HEK293 (cell line): ENCODE measurements at regions not wholly inside any gene's neighbourhood (a gene's known extent, or its start where the extent isn't known, plus 50 kb on each side); places are given as distances from the start of the nearest gene placed in this dataset.

Experiments used
- CTCF ChIA-PET: fragments of 350-600 bp; formaldehyde crosslinking; extraction: SDS; loops from one replicate; lab custom pipeline; 2021; ENCODE audit warnings: antibody characterized with exemption; lab: Yijun Ruan, JAX
- POLR2A ChIA-PET: fragments of 300-600 bp; formaldehyde crosslinking; extraction: SDS; loops from one replicate; lab custom pipeline; 2020; ENCODE audit warnings: antibody characterized with exemption, inconsistent platforms; lab: Yijun Ruan, JAX
- H3K27ac ChIP-seq: fragments of 200-500 bp; sonication (Bioruptor generic); 2 replicates; pipeline ENCODE4 v1.5.1; 2014; ENCODE audit warnings: low read depth, low read length, control low read depth, inconsistent platforms; ENCODE audit errors: extremely low read depth
- H3K36me3 ChIP-seq, 2 experiments: fragments of 200-500 bp in 1 of 2; sonication (Bioruptor generic) in 1 of 2; 1 replicate in 1 of 2; 2 replicates in 1 of 2; pipeline ENCODE4 v1.5.1; 2014 to 2017; ENCODE audit warnings: inconsistent platforms in 2 of 2, low read length in 2 of 2; ENCODE audit not compliant: control insufficient read depth in 2 of 2, insufficient read depth in 1 of 2
- H3K4me1 ChIP-seq: fragments of 200-500 bp; sonication (Bioruptor generic); 2 replicates; pipeline ENCODE4 v1.5.1; 2014; ENCODE audit warnings: mild to moderate bottlenecking, low read length, inconsistent platforms; ENCODE audit not compliant: control insufficient read depth, insufficient read depth
- H3K4me3 ChIP-seq: 2 replicates; pipeline ENCODE4 v1.5.1; 2011; ENCODE audit warnings: low read depth, mild to moderate bottlenecking, control low read depth, low read length, moderate library complexity
- H3K9me3 ChIP-seq: fragments of 200-500 bp; sonication (Bioruptor generic); 2 replicates; pipeline ENCODE4 v1.5.1; 2014; ENCODE audit warnings: low read depth, low read length, inconsistent platforms; ENCODE audit not compliant: control insufficient read depth, insufficient read depth
- GFI1B ChIP-seq: fragments of 450-650 bp; formaldehyde crosslinking; IDR thresholded peaks from 2 replicates; pipeline ENCODE4 v1.5.1; 2016; ENCODE audit warnings: missing biosample characterization, missing genetic modification characterization
- GLIS2 ChIP-seq: fragments of 450-650 bp; formaldehyde crosslinking; IDR thresholded peaks from 2 replicates; pipeline ENCODE4 v1.5.1; 2016; ENCODE audit warnings: missing biosample characterization, missing genetic modification characterization
- HOXD13 ChIP-seq: sonication (generic); formaldehyde crosslinking; IDR thresholded peaks from 2 replicates; pipeline ENCODE4 v1.8.0; 2022; ENCODE audit warnings: missing genetic modification reagents, borderline replicate concordance
- REPIN1 ChIP-seq: fragments of 450-650 bp; formaldehyde crosslinking; IDR thresholded peaks from 2 replicates; pipeline ENCODE4 v1.5.1; 2017; ENCODE audit warnings: missing biosample characterization, missing genetic modification characterization, low read depth
- SP7 ChIP-seq: fragments of 450-650 bp; formaldehyde crosslinking; IDR thresholded peaks from 2 replicates; pipeline ENCODE4 v1.5.1; 2016; ENCODE audit warnings: missing biosample characterization, missing genetic modification characterization
- ZFHX2 ChIP-seq: fragments of 450-650 bp; formaldehyde crosslinking; conservative IDR thresholded peaks from 2 replicates; pipeline ENCODE4 v1.5.1; 2016; ENCODE audit warnings: missing biosample characterization, missing genetic modification characterization
- ZNF16 ChIP-seq: fragments of 450-650 bp; formaldehyde crosslinking; IDR thresholded peaks from 2 replicates; pipeline ENCODE4 v1.5.1; 2016; ENCODE audit warnings: low read depth, missing biosample characterization, missing genetic modification characterization
- ZNF174 ChIP-seq: fragments of 450-650 bp; formaldehyde crosslinking; IDR thresholded peaks from 2 replicates; pipeline ENCODE4 v1.5.0; 2017; ENCODE audit warnings: missing biosample characterization, mild to moderate bottlenecking, missing genetic modification characterization
- ZNF2 ChIP-seq: fragments of 450-650 bp; formaldehyde crosslinking; IDR thresholded peaks from 2 replicates; pipeline ENCODE4 v1.5.1; 2016; ENCODE audit warnings: missing biosample characterization, missing genetic modification characterization
- ZNF202 ChIP-seq: fragments of 450-650 bp; formaldehyde crosslinking; IDR thresholded peaks from 2 replicates; pipeline ENCODE4 v1.5.1; 2016; ENCODE audit warnings: missing biosample characterization, missing genetic modification characterization, borderline replicate concordance
- ZNF416 ChIP-seq: fragments of 450-650 bp; formaldehyde crosslinking; IDR thresholded peaks from 2 replicates; pipeline ENCODE4 v1.5.1; 2016; ENCODE audit warnings: missing biosample characterization, missing genetic modification characterization
- ZNF549 ChIP-seq: fragments of 450-650 bp; IDR thresholded peaks from 2 replicates; pipeline ENCODE4 v1.5.1; 2018; ENCODE audit warnings: missing biosample characterization, missing genetic modification characterization, mild to moderate bottlenecking, inconsistent platforms, moderate library complexity
- ZNF561 ChIP-seq: fragments of 450-650 bp; IDR thresholded peaks from 2 replicates; pipeline ENCODE4 v1.5.1; 2018; ENCODE audit warnings: missing biosample characterization, missing genetic modification characterization, borderline replicate concordance
- ZNF585B ChIP-seq: fragments of 450-650 bp; formaldehyde crosslinking; IDR thresholded peaks from 2 replicates; pipeline ENCODE4 v1.5.1; 2016; ENCODE audit warnings: missing biosample characterization, missing genetic modification characterization
- ZNF624 ChIP-seq: fragments of 450-650 bp; formaldehyde crosslinking; IDR thresholded peaks from 2 replicates; pipeline ENCODE4 v1.5.1; 2017; ENCODE audit warnings: missing biosample characterization, missing genetic modification characterization
- ZNF707 ChIP-seq: fragments of 450-650 bp; formaldehyde crosslinking; IDR thresholded peaks from 2 replicates; pipeline ENCODE4 v1.5.1; 2016; ENCODE audit warnings: missing biosample characterization, missing genetic modification characterization
- ZNF768 ChIP-seq: fragments of 450-650 bp; formaldehyde crosslinking; IDR thresholded peaks from 2 replicates; pipeline ENCODE4 v1.5.1; 2018; ENCODE audit warnings: missing biosample characterization, mild to moderate bottlenecking, missing genetic modification characterization
- TF ChIP-seq, protein P1 (sequence below): fragments of 450-650 bp; formaldehyde crosslinking; IDR thresholded peaks from 2 replicates; pipeline ENCODE4 v1.5.1; 2017; ENCODE audit warnings: missing biosample characterization, missing genetic modification characterization
- TF ChIP-seq, protein P2 (sequence below): fragments of 450-650 bp; formaldehyde crosslinking; IDR thresholded peaks from 2 replicates; pipeline ENCODE4 v1.5.1; 2016; ENCODE audit warnings: missing biosample characterization, missing genetic modification characterization
- TF ChIP-seq, protein P3 (sequence below): fragments of 450-650 bp; formaldehyde crosslinking; IDR thresholded peaks from 2 replicates; pipeline ENCODE4 v1.5.1; 2016; ENCODE audit warnings: missing biosample characterization, missing genetic modification characterization
- TF ChIP-seq, protein P4 (sequence below): fragments of 450-650 bp; formaldehyde crosslinking; IDR thresholded peaks from 2 replicates; pipeline ENCODE4 v1.5.1; 2016; ENCODE audit warnings: missing biosample characterization, missing genetic modification characterization, low read depth
- TF ChIP-seq, protein P5 (sequence below): fragments of 450-650 bp; formaldehyde crosslinking; IDR thresholded peaks from 2 replicates; pipeline ENCODE4 v1.5.0; 2017; ENCODE audit warnings: missing biosample characterization, missing genetic modification characterization, borderline replicate concordance
- TF ChIP-seq, protein P6 (sequence below): fragments of 450-650 bp; formaldehyde crosslinking; IDR thresholded peaks from 2 replicates; pipeline ENCODE4 v1.5.1; 2016; ENCODE audit warnings: missing biosample characterization, missing genetic modification characterization

DNA sequence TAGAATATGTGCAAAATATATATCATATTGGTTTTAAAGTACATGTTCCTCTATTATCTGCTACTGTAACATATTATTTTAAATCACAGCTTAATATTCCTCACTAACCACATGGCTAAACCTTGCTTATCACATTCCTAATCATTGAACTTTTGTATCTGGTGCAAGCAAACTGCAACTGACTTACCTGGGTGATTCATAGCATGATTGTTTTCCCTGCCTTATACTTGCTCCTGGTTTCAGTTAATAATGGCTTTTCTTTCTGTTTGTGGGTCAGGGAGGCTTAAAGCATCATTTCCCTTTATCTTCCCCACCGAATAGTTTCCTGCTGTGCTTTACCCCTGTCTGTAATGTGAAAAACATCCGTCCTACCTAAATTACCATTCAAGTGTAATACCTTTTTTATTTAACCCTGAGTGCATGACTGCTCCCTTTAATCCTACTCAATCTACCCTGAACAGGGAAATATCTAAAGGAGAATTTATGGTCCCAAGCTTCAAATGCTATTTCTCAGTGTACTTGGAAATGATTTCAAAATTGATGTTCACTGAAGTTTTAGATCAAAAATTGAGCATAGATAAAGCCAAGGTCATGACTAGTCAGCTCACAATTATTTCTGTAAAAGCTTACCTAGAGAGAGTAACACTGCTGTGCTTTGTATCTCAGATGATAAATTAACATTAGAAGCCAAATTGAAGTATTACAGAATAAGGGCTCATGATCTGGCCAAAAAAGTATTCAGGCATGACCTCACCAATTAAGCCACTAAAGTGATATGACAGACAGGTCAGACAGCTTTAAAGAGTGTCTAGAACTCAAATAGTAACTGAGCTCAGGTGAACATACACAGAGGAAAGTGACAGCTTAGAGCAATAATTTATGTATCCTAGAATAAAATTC, 507.1 kb downstream of the BRINP3 start:
- ChIA-PET POLR2A (no interaction called here), CTCF (no interaction called here)
- no peaks in the 10 kb centered on the region for H3K9me3 ChIP-seq
- no peaks in the 10 kb centered on the region for H3K4me1 ChIP-seq
- TF ChIP-seq ZNF585B (tag by site-specific recombination): no peak
- TF ChIP-seq, protein P1, sequence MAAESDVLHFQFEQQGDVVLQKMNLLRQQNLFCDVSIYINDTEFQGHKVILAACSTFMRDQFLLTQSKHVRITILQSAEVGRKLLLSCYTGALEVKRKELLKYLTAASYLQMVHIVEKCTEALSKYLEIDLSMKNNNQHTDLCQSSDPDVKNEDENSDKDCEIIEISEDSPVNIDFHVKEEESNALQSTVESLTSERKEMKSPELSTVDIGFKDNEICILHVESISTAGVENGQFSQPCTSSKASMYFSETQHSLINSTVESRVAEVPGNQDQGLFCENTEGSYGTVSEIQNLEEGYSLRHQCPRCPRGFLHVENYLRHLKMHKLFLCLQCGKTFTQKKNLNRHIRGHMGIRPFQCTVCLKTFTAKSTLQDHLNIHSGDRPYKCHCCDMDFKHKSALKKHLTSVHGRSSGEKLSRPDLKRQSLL (tag by site-specific recombination): no peak
- TF ChIP-seq ZNF549 (tag by site-specific recombination): no peak
- no peak for TF ChIP-seq REPIN1 (tag by site-specific recombination)
- H3K36me3 ChIP-seq: no peaks in the 10 kb centered on the region
- H3K27ac ChIP-seq: no peak overlapping the region
- H3K4me3 ChIP-seq: no peak overlapping the region

DNA sequence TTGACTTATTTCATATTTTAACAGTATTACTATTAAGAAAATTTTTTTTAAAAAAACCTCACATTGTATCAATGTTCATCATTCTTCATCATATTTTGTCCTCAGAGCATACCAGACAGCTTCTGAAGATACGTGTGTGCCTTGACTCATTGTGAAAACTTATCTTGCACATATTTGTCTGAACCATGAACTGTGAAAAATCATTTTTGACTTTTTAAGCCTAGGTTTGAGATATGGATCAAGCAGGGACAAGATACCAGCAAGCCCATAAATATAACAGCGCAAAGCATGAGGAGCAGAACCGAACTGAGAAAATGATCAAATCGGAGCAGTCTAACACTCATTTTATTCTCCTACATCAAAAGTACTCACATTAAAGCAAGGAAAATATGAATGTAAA, 506.0 kb downstream of the BRINP3 start:
- CTCF ChIA-PET: no interaction called here
- no peaks in the 10 kb centered on the region for H3K4me1 ChIP-seq
- TF ChIP-seq ZNF416 (no peak), ZNF16 (tag by site-specific recombination) (no peak), ZNF768 (tag by site-specific recombination) (no peak), ZNF174 (tag by site-specific recombination) (no peak), ZNF2 (tag by site-specific recombination) (no peak), GFI1B (tag by site-specific recombination) (no peak), GLIS2 (tag by site-specific recombination) (no peak), ZNF624 (tag by site-specific recombination) (no peak), ZFHX2 (tag by site-specific recombination) (no peak), SP7 (tag by site-specific recombination) (no peak), ZNF707 (no peak), ZNF561 (tag by site-specific recombination) (no peak), ZNF202 (tag by site-specific recombination) (no peak), HOXD13 (CRISPR knock-in tag) (no peak)
- TF ChIP-seq, protein P2, sequence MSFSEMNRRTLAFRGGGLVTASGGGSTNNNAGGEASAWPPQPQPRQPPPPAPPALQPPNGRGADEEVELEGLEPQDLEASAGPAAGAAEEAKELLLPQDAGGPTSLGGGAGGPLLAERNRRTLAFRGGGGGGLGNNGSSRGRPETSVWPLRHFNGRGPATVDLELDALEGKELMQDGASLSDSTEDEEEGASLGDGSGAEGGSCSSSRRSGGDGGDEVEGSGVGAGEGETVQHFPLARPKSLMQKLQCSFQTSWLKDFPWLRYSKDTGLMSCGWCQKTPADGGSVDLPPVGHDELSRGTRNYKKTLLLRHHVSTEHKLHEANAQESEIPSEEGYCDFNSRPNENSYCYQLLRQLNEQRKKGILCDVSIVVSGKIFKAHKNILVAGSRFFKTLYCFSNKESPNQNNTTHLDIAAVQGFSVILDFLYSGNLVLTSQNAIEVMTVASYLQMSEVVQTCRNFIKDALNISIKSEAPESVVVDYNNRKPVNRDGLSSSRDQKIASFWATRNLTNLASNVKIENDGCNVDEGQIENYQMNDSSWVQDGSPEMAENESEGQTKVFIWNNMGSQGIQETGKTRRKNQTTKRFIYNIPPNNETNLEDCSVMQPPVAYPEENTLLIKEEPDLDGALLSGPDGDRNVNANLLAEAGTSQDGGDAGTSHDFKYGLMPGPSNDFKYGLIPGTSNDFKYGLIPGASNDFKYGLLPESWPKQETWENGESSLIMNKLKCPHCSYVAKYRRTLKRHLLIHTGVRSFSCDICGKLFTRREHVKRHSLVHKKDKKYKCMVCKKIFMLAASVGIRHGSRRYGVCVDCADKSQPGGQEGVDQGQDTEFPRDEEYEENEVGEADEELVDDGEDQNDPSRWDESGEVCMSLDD (tag by site-specific recombination): no peak
- TF ChIP-seq, protein P3, sequence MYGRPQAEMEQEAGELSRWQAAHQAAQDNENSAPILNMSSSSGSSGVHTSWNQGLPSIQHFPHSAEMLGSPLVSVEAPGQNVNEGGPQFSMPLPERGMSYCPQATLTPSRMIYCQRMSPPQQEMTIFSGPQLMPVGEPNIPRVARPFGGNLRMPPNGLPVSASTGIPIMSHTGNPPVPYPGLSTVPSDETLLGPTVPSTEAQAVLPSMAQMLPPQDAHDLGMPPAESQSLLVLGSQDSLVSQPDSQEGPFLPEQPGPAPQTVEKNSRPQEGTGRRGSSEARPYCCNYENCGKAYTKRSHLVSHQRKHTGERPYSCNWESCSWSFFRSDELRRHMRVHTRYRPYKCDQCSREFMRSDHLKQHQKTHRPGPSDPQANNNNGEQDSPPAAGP: no peak
- TF ChIP-seq, protein P4, sequence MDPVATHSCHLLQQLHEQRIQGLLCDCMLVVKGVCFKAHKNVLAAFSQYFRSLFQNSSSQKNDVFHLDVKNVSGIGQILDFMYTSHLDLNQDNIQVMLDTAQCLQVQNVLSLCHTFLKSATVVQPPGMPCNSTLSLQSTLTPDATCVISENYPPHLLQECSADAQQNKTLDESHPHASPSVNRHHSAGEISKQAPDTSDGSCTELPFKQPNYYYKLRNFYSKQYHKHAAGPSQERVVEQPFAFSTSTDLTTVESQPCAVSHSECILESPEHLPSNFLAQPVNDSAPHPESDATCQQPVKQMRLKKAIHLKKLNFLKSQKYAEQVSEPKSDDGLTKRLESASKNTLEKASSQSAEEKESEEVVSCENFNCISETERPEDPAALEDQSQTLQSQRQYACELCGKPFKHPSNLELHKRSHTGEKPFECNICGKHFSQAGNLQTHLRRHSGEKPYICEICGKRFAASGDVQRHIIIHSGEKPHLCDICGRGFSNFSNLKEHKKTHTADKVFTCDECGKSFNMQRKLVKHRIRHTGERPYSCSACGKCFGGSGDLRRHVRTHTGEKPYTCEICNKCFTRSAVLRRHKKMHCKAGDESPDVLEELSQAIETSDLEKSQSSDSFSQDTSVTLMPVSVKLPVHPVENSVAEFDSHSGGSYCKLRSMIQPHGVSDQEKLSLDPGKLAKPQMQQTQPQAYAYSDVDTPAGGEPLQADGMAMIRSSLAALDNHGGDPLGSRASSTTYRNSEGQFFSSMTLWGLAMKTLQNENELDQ (tag by site-specific recombination): no peak
- TF ChIP-seq, protein P5, sequence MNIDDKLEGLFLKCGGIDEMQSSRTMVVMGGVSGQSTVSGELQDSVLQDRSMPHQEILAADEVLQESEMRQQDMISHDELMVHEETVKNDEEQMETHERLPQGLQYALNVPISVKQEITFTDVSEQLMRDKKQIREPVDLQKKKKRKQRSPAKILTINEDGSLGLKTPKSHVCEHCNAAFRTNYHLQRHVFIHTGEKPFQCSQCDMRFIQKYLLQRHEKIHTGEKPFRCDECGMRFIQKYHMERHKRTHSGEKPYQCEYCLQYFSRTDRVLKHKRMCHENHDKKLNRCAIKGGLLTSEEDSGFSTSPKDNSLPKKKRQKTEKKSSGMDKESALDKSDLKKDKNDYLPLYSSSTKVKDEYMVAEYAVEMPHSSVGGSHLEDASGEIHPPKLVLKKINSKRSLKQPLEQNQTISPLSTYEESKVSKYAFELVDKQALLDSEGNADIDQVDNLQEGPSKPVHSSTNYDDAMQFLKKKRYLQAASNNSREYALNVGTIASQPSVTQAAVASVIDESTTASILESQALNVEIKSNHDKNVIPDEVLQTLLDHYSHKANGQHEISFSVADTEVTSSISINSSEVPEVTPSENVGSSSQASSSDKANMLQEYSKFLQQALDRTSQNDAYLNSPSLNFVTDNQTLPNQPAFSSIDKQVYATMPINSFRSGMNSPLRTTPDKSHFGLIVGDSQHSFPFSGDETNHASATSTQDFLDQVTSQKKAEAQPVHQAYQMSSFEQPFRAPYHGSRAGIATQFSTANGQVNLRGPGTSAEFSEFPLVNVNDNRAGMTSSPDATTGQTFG (tag by site-specific recombination): no peak
- TF ChIP-seq, protein P6, sequence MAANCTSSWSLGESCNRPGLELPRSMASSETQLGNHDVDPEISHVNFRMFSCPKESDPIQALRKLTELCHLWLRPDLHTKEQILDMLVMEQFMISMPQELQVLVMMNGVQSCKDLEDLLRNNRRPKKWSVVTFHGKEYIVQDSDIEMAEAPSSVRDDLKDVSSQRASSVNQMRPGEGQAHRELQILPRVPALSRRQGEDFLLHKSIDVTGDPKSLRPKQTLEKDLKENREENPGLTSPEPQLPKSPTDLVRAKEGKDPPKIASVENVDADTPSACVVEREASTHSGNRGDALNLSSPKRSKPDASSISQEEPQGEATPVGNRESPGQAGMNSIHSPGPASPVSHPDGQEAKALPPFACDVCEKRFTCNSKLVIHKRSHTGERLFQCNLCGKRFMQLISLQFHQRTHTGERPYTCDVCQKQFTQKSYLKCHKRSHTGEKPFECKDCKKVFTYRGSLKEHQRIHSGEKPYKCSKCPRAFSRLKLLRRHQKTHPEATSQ (tag by site-specific recombination): no peak

More for the DNA sequence above, 506.0 kb downstream of the BRINP3 start:
- H3K9me3 ChIP-seq: no peaks in the 10 kb centered on the region
- POLR2A ChIA-PET: interaction anchor here (0.6 kb wide), 1 partner anchor 18 kb away, joined by 3 read pairs; no protein-coding TSS in a partner anchor
- no peak overlapping the region for H3K27ac ChIP-seq
- no peak overlapping the region for H3K4me3 ChIP-seq
- H3K36me3 ChIP-seq: no peaks in the 10 kb centered on the region
